ENCODE measurements at regions not wholly inside any gene's neighbourhood (a gene's known extent, or its start where the extent isn't known, plus 50 kb on each side); places are given as distances from the start of the nearest gene placed in this dataset.
"Not testable (repeated sequence)": the region's sequence is repeated elsewhere in the genome, so short reads cannot be mapped to it uniquely, and the experiment has no call there.

DNA sequence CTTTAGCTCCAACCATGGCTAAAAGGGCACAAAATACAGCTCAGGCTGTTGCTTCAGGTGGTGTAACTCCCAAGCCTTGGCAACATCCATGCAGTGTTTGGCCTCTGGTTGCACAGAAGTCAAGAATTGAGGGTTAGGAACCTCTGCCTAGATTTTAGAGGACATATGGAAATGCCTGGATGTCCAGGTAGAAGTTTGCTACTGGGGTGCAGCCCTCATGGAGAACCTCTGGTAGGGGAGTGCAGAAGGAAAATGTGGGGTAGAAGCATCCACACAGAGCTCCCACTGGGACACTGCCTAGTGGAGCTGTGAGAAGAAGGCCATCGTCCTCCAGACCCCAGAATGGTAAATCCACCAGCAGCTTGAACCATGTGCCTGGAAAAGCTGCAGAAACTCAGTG lies 1453.8 kb upstream of the EYS start:
- no peak for DNase-seq

DNA sequence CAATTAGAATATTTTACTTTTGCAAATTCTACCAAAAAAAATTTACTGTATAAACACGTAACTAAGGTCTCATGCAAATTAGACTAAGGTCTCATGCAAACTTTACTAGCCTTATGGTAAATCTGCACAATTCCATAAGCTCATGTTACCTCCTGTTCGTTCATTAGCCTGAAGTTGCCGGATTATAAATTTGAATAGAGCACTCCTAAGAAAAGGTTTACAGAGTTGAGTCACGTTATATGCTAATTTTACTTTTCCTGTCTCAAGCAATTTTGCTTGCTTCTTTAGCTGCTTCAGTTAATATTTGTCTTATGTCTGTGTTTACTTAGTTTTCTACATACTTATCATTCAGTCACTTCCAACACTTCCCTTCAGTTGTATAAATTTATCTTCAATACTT lies 1434.0 kb upstream of the EYS start:
- DNase-seq, result no peak

DNA sequence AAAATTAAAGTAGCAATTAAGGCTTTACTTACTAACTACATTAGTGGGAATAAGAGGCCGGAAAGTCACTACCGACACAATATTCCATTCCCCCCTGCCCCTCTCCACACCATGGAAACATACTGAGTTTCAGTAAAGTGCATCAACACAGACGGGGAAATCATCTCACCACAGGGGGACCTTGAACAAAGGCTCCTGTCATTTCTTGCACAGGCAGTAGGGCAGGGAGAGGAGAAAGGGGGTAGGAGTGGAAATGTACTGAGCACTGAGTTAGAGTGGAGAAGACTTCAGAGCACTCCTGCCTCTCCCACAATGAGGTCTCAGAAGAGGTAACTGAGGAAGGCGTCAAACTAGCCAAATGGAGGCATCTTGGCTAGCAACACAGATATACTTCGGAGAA lies 1426.9 kb upstream of the EYS start:
- no peak for DNase-seq

DNA sequence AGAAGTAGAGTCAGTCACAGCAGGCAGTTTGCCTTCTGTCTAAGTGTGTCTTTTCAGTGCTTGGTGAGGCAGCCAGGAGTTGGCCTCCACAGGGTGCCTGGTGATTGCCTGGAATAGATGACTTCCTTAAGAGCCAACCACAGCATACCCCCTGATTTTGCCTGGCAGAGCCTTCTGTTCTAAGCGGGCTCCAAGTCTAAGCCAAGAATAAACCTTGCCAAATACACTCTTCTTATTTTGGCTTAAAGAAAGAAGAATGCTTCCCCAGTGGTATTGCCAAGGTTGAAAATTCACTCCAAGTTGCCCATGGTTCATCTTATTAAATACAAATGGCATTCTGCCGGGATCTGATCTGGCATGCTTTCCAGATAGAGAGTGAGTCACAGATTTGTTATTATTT lies 1424.8 kb upstream of the EYS start:
- DNase-seq, result no peak

DNA sequence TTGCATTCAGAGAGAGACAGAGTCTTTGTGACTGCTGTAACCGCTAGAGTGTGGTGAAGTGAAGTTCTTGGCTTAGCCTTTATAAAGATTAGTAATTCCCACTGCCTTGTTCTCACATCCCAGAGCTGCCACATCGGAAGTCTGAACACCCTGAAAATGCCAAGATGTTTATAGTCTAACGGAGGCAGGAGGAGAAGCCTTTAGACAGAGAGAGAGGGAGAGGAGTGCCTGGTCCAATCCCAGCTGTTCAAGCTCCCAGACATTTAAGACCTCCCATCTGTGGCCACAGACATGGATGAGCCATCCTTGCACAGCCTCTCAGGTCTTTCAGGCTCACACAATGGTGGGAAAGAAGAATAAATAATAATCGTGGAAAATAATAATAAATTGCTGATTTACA lies 1422.8 kb upstream of the EYS start:
- DNase-seq, result no peak

DNA sequence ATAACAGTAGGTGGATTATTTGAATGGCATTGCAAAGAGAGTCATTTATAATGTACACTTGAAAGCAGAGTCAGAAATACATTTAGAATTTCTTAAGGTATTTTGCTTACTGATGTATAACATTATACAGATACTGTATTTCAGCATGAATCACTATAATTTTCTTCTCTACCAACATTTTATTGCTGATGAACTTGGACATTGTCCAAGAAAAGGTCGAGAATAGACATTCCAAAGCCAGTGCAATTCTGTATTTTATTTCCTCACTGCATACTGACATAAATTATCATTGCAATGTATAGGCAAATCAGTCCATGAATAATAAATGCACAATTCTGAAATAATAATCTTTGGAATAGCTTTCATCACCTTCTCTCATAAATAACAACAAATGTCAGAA lies 1420.0 kb upstream of the EYS start:
- DNase-seq, result no peak

DNA sequence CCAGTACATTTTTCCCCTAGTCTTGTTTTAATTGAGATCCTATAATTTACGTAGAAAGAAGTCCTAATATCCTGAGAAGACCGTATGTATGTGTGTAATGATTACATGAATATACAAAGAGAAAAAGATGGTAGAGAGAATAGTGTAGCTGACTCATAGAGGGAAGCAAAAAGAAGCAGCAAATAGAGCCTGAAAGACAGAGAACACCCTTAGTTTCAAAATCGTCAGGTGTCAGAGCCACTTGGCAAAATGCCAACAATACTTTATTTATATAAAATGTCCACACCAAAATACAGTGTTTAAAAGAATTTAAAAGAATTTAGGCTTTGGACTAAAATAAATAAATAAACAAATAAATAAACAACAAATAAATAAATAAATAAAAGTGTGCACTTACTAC lies 1414.1 kb upstream of the EYS start:
- DNase-seq, result no peak

DNA sequence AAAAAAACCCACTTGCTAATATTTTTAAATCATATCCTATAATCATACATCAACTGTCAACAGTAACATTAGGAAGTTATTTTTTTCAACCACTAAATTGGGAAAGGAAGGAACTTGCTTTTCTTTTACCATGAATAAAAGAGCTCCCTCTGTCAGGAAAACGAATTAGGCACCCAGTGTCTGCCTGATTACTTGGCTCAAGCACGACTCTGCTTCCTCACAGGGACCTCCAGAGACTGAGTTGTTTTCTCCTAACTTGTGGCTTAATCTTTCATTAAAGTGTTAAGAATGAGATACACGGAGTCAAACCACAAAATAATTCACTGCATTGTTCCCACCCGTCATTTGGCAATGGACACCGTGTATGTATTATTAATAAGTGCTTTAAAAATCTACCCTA lies 1405.1 kb upstream of the EYS start:
- DNase-seq, result no peak

DNA sequence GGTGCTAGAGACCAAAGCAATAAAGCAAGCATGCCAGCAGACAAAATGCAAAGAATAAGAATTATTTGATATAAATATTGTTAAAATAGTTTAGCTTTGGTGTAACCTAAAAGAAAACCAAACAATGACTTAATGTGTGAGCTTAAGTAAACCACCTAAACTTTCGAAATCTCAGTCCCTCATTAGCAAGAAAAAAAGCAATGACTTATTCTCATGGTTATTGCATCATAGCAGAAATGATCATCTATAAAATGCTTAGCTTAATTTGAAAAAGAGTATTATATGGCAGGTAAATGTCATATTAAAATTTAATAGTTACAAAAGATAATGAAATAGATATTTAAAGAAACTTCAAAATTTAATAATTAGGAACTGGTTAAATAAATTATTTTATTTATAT lies 1395.7 kb upstream of the EYS start:
- no peak for DNase-seq

DNA sequence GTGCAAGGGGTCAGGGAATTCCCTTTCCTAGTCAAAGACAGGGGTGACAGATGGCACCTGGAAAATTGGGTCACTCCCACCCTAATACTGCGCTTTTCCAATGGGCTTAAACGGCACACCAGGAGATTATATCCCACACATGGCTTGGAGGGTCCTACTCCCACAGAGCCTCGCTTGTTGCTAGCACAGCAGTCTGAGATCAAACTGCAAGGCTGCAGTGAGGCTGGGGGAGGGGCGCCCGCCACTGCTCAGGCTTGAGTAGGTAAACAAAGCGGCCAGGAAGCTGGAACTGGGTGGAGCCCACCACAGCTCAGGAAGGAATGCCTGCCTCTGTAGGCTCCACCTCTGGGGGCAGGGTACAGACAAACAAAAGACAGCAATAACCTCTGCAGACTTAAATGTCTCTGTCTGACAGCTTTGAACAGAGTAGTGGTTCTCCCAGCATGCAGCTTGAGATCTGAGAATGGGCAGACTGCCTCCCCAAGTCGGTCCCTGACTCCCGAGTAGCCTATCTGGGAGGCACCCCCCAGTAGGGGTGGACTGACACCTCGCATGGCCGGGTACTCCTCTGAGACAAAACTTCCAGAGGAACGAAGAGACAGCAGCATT lies 1388.7 kb upstream of the EYS start:
- not testable (repeated sequence) for DNase-seq

DNA sequence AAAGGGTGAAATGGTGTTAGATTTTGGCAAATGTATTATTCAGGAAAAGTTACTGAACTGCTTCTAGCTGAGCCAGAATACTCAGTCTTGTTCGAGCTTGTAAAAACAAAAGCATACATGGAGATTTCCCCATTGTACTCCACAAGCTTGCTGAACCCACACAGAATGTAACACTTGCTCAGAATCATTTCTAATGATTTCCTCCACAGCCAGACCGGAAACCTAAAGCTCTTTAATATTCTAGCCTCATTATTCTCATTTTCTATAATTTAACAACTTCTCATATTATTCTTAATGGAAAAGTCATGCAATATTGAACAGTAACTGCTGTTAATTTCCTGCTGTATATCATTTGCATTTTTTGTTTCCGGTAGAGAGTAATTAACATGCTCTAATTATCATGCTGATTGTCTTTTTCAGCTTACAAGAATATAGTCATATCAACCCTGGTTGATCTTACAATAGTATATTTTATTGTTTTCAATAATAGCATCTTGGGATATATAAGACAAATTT lies 1387.5 kb upstream of the EYS start:
- no peak for DNase-seq

DNA sequence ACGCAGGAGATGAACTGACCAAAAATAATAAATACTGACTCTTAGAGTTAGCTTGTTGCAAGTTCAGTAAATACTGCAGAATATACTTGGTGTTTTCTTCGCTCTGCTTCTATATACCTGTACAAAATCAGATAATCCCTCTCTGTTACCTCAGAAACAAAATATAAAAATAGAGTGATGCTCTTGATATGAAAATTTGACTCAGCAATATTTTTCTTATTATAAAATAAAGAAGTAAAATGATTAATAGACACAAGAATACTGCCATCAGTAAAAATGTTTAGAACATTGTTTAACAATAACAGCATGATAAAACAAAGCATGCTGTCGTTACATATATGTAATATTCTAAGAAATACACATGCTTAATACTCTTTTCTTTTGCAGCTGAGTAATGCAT lies 1366.9 kb upstream of the EYS start:
- no peak for DNase-seq

DNA sequence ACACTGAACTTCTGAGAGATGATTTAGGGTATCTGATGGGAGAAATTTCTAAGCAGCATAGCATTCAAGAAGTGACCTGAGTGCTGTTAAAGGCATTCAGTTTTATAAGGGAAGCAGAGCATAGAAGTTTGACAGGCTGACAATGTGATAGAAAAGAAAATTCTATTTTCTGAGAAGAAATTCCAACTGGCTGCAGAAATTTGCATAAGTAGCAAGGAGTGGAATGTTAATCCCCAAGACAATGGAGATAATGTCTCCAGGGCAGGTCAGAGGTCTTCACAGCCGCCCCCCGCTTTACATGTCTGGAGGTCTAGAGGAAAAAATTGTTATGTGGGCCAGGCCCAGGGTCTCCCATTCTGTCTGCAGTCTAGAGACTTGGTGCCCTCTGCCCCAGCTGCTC lies 1361.8 kb upstream of the EYS start:
- no peak for DNase-seq

DNA sequence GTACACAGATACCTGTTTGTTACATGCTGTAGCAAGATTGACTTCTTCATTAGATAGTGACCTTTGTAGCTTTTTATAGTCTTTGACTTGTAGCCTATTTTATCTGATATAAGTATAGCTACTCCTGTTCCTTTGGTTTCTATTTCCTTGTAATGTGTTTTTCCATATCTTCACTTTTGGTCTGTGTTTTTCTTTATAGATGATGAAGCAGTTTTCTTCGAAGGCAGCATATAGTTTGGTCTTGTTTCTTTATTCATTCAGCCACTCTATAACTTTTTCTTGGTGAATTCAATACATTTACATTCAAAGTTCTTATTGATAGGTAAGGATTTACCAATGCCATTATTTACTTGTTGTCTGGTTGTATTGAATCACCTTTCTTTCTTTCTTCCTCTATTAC lies 1357.3 kb upstream of the EYS start:
- DNase-seq, result no peak

DNA sequence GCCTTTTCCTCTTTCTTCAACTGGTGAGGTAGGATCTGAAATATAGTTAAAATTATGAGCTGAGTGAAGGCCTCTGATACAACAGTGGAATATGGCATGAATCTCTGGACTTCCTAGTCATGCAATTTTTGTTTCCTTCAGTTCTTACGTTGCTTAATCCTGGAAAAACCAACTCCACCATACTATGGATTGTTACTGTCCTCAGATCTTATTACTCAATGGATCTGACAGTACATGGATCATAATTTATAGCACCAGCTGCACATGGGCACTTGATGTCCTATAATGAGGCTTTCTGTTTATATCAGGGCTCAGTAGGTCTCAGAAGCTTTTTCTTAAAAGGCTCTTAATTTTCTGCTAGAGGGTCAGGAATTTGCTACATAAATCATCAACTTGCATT lies 1341.0 kb upstream of the EYS start:
- no peak for DNase-seq

DNA sequence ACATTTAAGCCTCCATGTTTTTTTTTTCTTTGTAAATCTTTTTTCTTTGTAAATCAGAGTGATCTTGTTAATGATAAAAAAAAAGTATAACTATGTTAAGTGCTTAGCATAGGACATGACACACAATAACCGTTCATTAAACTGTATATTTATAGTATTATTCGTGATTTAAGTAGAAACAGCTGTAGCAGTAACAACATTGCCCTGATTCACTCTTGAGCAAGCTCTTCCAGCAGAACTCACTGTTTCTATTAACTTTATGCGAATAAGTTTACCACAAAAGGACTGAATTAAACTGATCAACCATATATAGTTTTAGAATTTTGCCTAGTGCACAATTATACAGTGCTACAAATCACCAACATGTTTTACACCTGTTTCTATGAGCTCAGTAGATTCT lies 1338.0 kb upstream of the EYS start:
- no peak for DNase-seq

DNA sequence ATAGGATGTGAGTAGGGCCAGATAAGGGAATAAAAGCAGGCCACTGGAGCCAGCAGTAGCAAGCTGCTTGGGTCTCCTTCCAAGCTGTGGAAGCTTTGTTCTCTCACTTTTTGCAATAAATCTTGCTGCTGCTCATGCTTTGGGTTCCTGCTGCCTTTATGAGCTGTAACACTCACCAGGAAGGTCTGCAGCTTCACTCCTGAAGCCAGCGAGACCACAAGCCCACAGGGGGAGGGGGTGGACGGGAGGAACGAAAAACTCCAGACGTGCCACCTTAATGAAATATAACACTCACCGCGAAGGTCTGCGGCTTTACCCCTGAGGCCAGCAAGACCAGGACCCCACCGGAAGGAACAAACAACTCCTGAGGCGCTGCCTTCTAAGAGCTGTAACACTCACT lies 1324.4 kb upstream of the EYS start:
- no peak for DNase-seq

DNA sequence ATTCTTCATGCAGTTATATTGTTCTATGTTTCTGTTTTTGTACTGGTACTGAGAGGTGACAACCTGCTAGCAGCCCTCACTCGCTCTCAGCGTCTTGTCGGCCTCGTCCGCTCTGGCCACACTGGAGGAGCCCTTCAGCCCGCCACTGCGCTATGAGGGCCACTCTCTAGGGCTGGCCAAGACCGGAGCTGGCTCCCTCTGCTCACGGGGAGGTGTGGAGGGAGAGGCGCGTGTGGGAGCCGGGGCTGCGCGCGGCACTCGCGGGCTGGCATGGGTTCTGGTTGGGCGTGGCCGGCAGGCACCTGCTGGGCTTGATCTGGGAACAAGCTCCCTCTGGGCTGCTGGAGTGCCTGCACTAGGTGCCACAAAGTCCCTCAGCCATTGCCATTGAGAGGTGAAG lies 1323.8 kb upstream of the EYS start:
- DNase-seq, result no peak

DNA sequence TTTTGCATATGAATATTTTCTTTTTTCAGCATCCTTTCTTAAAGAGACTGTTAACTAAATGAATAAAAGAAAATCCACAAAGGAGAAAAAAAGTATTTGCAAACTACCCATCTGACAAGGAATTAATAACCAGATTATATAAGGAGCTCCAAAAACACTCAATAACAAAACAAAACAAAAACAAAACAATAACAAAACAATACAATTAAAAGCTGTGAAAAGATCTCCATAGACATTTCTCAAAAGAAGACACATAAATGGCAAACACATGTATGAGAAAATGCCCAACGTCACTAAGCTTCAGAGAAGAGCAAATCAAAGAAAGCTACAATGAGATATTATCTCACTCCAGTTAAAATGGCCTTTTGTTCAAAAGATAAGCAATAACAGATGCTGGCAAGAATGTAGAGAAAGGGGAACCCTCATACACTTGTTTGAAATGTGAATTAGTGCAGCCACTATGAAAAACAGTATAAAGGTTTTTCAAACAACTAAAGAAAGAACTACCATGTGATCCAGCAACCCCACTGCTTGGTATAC lies 1310.0 kb upstream of the EYS start:
- no peak for DNase-seq

DNA sequence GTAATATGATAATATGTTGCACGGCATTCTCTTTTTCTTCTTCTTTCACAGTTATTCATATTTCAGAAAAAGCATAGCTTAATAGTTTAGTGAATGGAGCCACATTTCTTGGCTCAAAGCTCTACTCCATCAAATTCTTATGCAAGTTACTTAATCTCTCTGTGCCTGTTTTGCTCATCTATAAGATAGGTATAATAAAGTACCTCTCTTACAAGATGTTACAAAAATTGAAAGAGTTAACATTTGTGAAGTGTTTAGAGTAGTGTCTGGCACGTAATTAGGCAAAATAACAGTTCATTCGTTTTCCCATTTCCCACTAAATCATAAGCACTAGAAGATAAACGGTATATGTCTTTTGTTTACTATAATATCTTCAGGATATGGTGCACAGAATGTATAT lies 1304.4 kb upstream of the EYS start:
- DNase-seq, result no peak

DNA sequence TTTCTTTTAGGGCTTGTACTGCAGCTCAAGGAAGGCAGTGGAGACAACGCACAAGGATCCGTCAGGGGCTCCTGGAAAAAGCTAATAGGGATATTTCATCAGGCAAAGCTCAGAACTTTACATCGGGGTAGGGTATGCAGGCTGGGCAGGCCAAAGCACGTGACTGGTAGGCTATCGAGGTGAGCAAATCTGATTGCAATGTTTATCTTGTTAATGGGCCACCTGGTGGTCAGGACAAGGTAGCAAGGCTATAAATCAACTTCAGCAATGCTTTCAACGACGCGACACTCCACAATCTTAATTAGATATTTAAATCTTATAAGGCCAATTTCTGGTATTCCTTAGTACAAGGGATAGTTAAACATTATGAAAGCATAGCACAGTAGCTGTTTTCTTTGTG lies 1302.8 kb upstream of the EYS start:
- no peak for DNase-seq

DNA sequence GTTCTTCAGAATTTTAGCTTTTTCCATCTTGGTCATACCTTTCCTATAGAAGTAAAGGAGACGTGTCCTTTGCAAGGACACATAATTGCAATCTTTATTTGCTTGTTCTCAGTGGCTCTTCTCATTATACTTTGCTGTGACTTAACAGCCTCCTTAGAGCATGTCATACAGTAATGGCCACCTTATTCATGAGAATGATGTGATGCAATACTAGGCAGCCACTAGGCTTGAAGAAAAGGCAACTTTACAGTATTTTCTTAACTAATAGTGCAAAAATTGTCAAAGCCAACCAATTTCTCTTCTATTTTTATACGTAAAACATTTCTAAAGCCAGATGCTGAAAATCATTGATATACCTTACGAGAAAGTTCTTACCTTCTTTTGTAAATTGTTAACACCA lies 1296.8 kb upstream of the EYS start:
- no peak for DNase-seq

DNA sequence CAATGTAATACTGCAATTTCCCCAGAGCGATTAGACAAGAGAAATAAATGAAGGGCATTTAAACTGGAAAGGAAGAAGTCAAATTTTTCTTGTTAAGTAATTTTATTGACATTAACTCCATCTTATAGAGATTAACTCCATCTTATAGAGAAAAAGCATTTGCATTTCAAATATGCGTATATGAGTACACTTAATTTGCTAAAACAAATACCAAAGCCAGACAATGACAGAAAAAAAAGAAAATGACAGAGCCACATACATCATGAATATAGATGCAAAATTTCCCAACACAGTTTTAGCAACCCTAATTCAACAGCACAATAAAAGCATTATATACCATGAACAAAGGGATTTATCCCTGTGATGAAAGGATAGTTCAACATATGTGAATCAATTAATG lies 1293.1 kb upstream of the EYS start:
- no peak for DNase-seq

DNA sequence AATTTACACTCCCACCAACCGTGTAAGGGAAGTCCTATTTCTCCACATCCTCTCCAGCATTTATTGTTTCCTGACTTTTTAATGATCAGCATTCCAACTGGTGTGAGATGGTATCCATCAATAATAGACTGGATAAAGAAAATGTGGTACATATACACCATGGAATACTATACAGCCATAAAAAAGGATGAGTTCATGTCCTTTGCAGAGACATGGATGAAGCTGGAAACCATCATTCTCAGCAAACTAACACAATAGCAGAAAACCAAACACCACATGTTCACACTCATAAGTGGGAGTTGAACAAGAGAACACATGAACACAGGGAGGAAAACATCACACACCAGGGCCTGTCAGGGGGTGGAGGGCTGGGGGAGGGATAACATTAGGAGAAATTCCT lies 1290.6 kb upstream of the EYS start:
- not testable (repeated sequence) for DNase-seq

DNA sequence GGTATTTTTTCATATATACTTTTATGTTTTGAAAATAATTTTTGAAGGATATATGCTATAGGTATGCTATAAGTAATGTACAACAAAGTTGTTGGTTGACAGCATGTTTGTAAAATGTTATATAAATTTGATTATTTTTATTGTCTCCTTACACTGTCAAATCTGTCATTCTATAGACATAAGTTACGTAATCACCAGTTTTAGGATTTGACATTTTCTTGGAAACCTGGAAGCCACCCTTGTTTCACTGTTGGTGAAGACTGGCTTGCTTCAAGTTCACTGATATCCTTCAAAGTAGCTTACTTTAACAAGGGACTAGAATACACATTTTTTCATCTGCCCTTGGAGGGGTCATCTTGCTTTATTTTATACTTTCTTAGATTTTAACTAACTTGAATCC lies 1288.6 kb upstream of the EYS start:
- no peak for DNase-seq

Measured in CD4-positive, alpha-beta T cell treated with Interleukin-6 for 4 hours (primary cell).